ENCODE measurements at regions not wholly inside any gene's neighbourhood (a gene's known extent, or its start where the extent isn't known, plus 50 kb on each side); places are given as distances from the start of the nearest gene placed in this dataset.
"Not testable (repeated sequence)": the region's sequence is repeated elsewhere in the genome, so short reads cannot be mapped to it uniquely, and the experiment has no call there.

DNA sequence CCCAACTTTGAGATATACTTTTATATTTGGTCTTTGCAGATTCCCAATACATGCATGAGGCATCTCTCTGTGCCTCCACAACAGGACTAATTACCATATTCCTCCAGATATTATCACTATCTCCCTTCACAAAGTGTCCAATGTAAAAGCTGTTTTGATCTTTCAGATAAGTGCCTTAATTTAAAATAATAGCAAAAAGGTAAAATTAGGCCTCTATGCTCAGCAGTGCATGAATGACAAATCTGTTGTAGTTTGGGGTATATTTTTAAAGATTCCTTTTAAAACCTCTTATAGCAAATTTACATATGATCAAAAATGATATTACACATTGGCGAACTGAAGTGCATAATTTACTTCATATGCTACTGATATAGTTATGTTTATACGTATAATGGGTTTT is 369.2 kb upstream of the CCNH start:
- DNase-seq: no peak

DNA sequence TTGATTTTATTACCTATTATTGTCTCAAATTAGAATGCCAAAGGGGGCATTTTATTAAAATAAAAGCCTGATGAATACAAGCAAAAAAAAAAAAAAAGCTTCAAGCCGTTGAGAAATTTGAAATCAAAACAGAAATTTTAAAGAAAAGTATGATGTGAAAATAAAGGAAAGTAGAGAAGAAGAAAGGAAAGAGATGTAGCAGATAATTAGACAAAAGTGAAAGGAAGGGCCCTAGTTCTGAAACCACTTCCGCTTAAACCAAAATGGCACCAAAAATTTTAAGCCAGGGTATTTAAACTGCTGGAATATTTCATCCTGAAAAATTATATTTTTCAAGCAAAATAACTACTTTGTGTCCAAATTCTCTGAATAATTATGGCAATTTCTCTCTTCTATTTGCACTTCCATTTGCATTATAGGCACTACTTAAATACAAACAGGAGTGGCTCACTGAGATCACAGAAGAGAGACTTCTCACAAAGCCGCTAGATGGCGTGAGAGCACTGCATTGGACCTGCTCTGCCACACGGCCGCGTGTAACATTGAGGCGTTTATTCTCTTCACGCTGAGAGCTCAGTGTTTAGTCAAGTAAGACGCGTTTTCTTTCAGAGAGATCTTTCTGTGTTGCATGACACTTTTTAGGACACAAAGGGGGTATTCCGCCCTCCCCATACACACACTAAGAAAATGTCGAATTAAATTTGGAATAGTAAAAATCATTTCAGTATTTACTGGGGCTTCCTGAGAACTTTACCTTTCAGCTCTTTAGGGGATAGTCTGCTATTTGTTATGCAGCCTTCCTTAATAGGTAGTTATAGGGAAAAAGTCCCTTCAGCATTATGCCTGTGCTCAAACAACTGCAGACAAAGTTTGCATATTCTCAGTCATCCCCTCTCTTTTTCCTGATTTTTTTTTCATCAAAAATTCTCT is 368.4 kb upstream of the CCNH start:
- peak; percentile 69 for DNase-seq

DNA sequence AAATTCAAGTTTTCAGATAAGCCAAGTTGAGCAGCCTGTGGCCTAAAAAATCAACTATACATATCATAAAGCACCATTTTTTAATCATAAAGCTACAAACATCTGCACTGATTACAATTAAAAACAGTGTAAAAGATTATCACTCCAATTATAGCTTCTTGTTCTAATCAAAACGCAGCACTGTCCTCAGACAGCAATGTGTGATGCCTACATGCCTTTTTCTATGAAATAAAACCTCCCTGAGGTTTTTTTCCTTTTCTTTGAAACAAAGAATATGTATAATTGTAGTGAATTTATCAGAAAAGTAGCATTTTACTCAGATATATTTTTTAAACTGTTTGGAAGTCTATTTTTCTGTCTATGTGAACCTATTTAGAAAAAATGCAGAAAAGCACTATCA is 366.1 kb upstream of the CCNH start:
- no peak for DNase-seq

DNA sequence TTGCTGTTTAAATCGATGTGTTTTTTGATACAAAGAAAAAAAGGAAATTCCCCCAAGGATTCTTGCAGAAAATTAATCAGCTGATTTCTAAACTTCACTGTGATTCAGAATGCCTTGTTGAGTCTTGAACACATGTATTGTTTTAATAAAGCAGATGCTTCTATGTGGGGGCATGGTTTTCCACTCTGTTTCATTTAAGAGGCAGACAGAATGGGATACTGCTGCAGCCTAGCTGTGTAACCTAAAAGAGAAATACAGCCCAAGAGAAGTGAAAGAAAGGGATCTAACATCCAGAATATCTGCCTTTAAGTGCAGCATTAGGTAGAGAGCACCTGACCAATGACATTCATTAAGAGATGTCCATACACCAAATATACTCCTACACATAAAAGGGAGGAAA is 365.1 kb upstream of the CCNH start:
- no peak for DNase-seq

DNA sequence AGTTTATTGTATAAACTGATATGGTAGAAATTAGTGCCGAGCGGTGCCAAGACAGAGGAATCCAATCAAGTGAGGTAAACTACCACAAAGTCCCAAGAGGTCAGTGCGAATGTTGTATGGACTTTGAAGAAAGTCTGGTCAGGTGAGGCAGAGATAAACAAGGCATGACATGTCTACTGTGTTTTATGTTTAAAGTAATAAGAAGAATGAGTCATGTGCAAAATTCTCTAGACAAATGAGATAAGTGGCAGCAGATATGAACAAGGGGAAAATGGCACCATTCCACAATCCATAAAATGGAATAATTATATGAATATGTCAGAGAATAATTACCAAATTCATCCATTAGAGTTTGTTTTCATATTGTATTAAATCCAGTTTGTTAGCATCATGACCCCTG is 364.1 kb upstream of the CCNH start:
- DNase-seq: no peak

DNA sequence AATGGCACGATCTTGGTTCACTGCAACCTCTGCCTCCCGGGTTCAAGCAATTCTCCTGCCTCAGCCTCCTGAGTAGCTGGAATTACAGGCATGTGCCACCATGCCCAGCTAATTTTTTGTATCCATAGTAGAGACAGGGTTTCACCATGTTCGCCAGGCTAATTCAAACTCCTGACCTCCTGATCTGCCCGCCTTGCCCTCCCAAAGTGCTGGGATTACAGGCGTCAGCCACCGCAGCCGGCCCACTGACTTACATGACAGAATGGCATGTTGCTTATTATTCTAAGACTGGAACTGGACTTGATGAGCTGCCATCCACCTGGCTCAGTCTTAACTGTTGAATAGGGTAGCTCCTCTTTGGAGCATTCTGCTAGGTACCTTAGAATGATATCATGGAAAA is 363.6 kb upstream of the CCNH start:
- not testable (repeated sequence) for DNase-seq

DNA sequence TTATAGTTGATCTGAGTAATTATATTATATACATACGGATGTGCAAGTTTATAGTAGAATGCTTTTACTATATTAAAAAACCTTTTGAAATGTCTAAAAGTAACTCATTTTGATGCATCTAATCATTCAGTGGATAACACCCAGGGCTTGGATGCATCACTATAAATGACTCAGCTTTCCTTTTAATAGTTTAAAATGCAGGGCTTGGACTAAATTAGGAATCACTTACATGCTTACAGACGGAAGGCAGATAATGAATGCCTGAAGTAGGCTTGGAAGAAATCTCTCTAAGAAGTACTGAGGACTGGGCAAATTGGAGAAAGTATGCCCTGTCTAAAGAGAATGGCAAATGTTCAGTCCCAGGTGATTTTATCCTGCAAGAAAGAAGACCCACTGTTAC is 362.5 kb upstream of the CCNH start:
- DNase-seq: no peak

DNA sequence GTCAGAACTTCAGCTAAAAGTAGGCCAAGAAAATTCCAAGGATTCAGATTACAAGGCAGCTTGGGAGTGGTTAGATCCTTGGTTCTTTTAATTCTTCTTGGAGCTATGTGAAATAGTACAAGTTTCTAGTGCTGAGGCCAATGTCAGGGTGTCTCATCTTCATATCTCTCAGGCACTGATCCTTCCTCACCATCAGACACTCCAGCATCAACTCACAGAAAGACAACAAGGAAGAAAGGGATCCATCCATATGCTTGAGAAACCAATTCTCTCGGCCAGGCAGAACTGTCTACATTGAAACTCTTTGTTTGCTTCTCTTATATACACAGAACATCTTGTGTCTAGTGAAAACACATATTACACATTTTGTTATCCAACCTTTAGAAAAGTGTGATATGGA is 362.1 kb upstream of the CCNH start:
- DNase-seq: no peak

DNA sequence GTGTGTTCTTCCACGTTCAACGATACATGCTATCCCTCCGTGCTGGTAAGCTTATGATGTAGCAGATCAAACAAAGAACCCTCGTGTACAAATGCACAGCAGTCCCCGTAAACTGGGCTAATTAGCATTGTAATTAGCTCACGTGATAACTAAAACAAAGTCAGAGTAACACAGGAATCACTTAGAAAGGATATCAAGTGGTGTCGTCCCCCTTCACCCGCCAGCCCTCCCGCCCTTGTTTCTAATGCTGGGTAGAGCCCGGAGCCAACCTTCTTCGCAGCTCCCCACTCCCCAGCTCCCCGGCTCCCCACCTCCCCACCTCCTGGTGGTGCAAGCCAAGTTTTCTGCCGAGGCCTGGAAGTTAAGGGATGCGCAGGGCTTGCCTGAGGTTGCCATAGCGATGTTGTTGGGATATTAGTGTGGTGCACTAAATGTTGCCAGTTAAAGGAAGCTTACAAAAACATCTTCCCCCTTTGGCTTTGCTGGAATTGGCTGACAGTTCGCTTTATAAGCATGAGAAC is 357.9 kb upstream of the CCNH start:
- no peak for DNase-seq

DNA sequence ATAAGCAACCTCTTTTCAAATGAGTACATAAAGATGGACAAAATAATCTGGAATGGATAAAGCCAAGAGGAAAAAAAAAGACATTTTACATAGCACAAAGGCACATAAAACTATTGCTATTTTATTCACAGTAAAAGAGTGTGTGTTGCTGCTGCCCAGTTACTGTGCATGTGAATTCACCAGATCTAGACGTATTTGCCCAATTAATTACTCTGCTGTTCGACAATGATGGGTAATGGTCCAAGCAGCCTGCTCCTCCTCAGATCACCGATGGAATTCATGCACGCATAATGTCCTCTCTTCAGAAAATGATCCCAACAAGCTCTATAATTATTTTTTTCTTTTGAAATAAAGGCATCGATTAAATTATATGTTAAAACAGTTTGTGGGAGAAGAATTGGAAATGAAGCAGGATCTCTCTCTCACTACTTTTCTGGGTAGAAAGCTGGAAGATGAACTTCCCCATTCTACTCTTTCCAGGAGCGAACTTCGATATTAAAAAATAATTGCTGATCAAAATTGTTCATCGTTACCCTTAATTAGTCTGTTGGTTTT is 357.4 kb upstream of the CCNH start:
- DNase-seq: no peak

DNA sequence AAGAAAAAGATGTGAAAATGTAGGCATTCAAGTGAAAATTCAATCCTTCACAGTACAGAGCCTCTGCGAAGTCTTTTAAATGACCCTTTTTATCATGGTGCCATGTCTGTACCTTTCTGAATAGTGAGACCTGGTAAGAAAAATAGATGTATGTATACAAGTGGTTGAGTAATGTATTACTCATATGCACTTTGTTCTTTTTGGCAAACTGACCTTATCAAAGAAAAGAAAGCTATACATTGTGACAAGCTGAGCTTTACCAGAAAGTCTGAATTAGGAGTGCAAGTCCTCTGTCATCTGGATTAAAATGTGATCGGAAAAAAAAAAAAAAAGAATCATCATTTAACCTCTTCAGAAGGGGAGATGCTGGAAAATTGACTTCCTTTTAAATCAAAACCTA is 356.4 kb upstream of the CCNH start:
- DNase-seq: no peak

DNA sequence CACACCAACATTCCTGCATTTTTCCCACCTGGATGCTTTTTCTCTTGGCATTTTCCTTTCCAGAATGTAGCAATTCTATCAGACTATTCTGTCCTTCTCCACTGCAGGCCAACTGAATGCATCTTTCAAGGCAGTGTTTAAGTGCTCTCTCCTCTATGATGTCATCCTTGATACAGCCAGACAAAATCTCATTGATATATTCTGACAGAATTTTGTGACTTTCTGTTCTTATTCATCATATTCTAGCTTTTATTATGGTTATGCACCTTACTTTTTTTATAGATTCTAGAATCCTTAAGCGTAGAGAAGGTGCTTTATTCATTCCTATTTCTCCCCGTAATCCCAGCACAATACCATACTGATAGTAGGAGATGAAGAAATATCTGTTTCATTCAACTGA is 355.5 kb upstream of the CCNH start:
- no peak for DNase-seq

DNA sequence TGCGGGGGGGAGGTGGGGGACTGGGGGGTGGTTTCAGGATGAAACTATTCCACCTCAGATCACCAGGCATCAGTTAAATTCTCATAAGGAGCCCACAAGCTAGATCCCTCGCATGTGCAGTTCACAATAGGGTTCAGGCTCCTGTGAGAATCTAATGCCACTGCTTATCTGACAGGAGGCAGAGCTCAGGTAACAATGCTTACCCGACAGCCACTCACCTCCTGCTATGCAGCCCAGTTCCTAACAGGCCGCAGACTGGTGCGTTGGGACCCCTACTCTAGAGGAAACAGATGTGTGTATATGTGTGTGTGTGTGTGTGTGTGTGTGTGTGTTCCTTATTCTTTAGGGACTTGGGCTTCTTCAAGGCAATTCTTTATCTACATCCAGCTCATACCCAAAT is 352.3 kb upstream of the CCNH start:
- DNase-seq: no peak

DNA sequence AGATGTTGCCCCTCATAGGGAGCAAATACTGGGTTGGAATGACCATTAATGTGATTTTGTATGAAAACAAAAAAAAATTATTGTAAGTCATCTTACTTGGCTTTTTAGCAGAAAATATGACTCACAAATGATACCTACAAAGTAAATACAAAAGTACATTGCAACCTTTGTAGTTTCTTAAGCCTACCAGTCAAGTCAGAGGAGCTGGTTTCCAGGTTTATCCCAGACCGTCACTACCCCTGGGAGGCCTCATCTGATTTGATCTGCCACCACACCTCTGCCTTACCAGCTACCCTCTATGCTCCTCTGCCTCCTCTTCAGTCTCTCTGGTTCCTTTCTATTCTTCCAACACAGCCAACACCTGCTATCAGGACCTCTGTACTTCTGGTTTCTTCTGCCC is 349.9 kb upstream of the CCNH start:
- DNase-seq: no peak

DNA sequence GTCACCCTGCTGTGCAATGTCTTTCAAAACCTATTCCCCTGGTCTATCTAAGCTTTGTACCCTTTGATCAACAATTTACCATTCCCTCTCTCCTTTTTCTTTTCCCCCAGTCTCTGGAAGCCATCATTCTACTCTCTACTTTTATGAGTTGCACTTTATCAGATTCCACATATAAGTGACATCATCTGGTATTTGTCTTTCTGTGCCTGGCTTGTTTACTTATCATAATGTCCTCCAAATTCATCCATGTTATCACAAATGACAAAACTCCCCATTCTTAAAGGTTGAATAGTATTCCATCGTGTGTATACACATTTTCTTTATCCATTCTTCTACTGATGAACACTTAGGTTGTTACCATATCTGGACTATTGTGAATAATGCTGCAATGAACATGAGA is 344.2 kb upstream of the CCNH start:
- no peak for DNase-seq

DNA sequence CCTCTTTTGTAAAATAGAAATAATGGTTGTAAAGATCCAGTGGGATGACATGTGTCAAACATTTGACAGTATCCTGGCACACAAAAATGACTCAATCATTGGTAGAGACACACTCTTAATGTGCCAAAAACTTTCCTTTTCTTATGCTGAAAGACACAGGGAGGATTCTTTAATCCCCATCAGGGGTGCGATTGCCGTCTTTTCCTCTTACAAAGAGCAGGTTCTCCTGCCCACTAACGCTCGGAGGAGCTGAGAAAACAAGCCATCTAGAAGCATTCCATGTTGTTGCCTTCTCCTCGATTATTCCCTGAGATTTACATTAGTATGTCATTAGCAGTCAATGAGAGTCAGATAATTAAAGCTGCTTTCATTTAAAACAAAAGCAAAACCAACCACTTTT is 342.6 kb upstream of the CCNH start:
- DNase-seq: no peak

DNA sequence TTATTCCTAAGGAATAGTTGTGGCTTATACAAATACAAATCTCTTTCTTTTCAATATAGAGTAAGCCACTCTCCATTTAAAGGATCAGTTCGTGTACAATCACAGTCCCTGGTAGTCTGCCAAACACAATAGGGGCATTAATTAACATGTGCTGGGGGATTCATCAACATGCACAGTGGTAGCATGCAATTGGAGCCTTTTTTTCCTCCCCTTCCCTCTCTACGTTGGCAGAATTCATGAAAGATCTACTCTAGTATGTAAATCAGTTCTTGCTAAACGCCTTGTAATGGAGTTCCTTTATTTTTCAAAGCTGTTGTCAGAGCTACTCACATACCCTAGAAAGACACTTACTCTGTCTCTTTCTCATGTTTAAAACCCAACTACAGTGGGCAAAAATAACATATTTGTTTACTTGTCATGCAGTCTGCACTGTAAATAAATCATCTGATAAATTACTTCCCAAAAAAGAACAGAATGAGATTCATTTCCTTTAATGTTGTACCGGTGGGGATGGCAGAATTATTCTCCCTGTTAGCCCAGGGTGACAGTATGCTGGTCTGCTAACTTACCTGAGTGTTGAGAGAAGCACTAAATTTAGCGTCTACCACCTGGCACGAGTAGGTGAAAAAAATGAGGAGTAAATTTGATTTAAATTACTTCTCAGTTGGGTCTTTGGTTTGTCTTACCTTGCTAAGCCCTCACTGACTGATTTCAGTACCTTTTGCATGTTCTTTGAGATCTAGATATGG is 341.5 kb upstream of the CCNH start:
- no peak for DNase-seq

DNA sequence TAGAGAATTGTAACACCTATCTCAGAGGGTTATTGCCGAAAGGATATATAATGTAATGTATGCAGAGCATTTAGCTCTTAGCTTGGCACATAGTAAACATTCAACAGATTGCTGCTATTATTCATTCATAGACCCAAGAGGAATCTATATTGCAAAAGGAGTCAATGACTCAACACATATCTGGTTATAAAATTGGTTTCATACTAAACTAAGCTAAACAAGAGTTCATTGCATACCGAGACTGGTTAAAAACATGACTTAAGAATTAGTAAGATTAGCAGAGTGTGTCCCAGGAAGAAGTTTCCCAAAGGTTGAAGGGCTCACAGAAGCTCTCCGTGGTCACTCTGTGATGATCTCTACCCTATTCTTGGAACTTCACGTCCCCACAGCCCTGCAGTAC is 339.6 kb upstream of the CCNH start:
- no peak for DNase-seq

DNA sequence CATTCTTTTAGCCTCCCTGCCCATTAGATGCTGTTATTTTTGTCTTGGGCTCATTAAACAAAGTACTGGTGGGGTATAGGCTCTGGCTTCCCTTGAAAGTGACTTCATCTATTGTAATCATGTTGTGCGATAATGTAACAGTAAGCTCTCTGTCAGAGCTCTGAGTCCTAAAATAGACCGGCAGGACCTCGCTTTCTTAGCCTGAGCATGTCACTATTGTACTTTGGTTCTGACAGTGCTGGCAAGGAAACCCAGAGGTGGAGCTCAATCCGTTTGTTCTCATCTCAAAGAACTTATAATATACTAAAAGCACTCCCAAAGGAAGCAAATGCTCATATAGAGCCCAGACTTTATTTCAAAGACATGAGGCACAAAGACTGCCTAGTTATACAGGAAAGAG is 339.1 kb upstream of the CCNH start:
- DNase-seq: no peak

DNA sequence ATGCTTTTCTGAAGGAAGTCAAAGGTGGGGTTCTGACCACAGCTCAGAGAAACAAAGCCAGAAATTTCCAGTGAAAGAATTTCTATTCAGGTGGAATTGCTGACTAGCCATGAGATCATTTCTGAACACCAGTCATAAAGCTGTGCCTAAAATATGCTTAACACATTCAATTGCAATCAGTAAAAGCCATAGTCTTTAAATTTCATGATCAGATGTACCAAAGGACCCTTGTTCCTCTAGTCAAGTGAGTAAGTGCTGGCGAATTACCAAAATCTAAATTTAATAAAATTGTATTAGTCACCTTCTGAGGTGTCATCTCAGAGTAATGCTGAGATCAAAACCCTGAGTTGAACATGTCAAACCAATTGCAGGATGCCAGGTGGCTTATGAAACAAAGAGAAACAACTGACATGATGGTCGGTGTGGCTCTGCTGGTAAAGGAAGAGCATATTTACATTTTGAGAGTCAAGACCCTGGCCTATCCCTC is 334.2 kb upstream of the CCNH start:
- DNase-seq: no peak

DNA sequence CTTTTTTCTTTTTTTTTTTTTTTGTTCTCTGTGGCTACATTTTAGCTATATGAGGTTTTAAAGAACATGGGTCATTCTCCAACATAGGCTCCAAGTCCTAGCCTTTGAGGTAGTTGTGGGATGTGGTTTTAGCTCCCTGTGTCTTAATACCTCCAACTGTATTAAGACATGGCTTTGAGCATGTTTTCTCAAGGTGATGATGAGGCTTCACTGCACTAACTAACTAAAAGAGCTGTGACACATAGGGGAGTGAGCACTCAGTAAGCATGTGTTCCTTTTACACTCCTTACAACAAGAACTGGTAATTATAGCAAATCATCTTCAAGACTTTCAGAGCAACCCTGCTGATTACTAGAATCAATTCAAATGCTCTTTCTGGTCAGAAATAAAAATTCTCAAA is 333.6 kb upstream of the CCNH start:
- no peak for DNase-seq

DNA sequence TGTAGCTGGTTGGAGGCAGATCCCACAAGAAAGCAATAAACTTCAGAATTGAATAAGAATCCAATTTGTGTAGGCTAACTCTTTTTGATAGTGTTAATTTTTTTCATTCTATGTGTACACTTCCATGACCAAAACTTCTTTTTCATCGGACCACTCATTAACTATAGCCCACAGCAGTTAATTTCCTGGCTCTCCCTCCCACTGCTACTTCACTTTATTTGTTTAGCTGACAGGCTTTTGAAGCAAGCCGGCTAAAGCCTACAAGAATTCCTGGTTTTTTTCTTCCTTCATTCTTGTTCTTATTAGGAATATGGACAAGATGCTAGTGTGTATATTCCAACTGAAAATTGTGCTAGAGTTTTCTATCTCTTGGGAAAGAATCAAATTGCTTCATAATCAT is 329.2 kb upstream of the CCNH start:
- no peak for DNase-seq

DNA sequence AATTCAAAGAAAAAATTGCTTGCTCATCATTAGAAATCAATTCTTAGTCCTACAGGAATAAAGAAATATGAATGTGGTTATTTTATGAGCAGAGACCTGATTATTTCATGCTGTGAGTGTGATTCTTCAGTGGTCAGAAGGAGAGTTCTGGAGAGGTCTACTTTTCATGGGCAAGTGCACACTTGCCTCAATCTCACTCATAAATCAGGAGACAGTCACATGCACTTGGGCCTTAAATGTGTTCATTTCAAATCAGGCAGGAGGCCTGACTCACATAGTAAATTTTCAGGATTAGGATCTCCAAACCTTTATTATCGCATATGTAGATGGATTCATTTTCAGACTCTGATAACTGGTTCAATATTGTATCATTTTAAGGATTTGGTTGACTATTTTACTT is 323.2 kb upstream of the CCNH start:
- DNase-seq: no peak

DNA sequence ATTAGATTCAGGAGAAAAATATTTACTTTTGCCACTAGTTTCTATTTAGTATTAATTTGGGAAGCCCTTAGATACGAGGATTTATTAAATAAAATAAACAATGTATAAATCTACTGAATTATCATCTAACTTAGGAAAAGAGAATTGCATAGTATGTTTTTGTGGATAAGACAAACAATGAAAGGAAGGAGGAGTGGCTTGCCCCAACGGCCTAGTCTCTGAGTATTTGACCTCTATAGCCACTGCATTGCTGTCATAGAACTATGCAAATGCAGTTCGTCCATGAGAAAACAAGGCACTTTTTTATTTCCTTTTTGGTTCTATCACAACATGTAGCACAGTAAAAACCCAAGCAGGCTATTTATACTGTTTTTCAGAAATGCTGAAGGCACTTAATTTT is 321.2 kb upstream of the CCNH start:
- DNase-seq: no peak
